WTC11 (cell line): ENCODE measurements at regions not wholly inside any gene's neighbourhood (a gene's known extent, or its start where the extent isn't known, plus 50 kb on each side); places are given as distances from the start of the nearest gene placed in this dataset.

Source experiments
- ATAC-seq: fragments of 200-7000 bp; cut with Tn5 transposase; 2 replicates; pipeline ENCODE4 v1.10.0; 2021; ENCODE audit warnings: mild to moderate bottlenecking, moderate library complexity
- CTCF ChIA-PET: fragments of 300-600 bp; sonication (Branson Sonifier 250); formaldehyde crosslinking; loops from one replicate; lab custom pipeline; 2021; ENCODE audit warnings: antibody characterized with exemption; lab: Charles Lee
- POLR2A ChIA-PET: fragments of 350-600 bp; sonication (Branson Sonifier 250); formaldehyde crosslinking; loops from one replicate; lab custom pipeline; 2021; ENCODE audit warnings: antibody characterized with exemption; lab: Charles Lee
- DNase-seq: peaks from one replicate; pipeline ENCODE4 v3.0.0; 2021; ENCODE audit warnings: low spot score
- H3K27ac Mint-ChIP-seq: 2 replicates; pipeline ENCODE4 v1.8.0; 2021; ENCODE audit warnings: mixed read lengths
- H3K27me3 Mint-ChIP-seq: 2 replicates; pipeline ENCODE4 v1.8.0; 2021; ENCODE audit warnings: low read depth, mild to moderate bottlenecking, moderate library complexity, mixed read lengths
- H3K36me3 Mint-ChIP-seq: 2 replicates; pipeline ENCODE4 v1.8.0; 2021; ENCODE audit warnings: mixed read lengths
- H3K4me1 Mint-ChIP-seq: 2 replicates; pipeline ENCODE4 v1.8.0; 2022; ENCODE audit warnings: mixed read lengths
- H3K4me3 Mint-ChIP-seq: 2 replicates; pipeline ENCODE4 v1.8.0; 2021; ENCODE audit warnings: mild to moderate bottlenecking, moderate library complexity, mixed read lengths
- H3K9me3 Mint-ChIP-seq: 2 replicates; pipeline ENCODE4 v1.8.0; 2021; ENCODE audit warnings: mixed read lengths
- CDX4 ChIP-seq: fragments of 250-450 bp; sonication (Bioruptor Pico); IDR thresholded peaks from 2 replicates; pipeline ENCODE4 v1.9.0; 2021; ENCODE audit warnings: moderate library complexity, mild to moderate bottlenecking, inconsistent platforms, borderline replicate concordance
- CTCF ChIP-seq: fragments of 200-600 bp; IDR thresholded peaks from 2 replicates; pipeline ENCODE4 v1.8.0; 2022; ENCODE audit warnings: antibody characterized with exemption
- ERG ChIP-seq: fragments of 250-450 bp; sonication (Bioruptor Pico); IDR thresholded peaks from 2 replicates; pipeline ENCODE4 v1.8.0; 2021; ENCODE audit warnings: mild to moderate bottlenecking
- FOXP4 ChIP-seq: sonication (generic); formaldehyde crosslinking; IDR thresholded peaks from 2 replicates; pipeline ENCODE4 v1.8.0; 2022; ENCODE audit warnings: mild to moderate bottlenecking, missing genetic modification reagents
- JAZF1 ChIP-seq: fragments of 250-450 bp; sonication (Bioruptor Pico); IDR thresholded peaks from 2 replicates; pipeline ENCODE4 v1.9.0; 2021; ENCODE audit warnings: moderate library complexity, mild to moderate bottlenecking, inconsistent platforms
- KAT7 ChIP-seq: sonication (generic); formaldehyde crosslinking; IDR thresholded peaks from 2 replicates; pipeline ENCODE4 v1.8.1; 2023; ENCODE audit warnings: missing genetic modification reagents, mild to moderate bottlenecking, borderline replicate concordance
- NFATC4 ChIP-seq: fragments of 250-450 bp; sonication (Bioruptor Pico); IDR thresholded peaks from 2 replicates; pipeline ENCODE4 v1.9.0; 2021; ENCODE audit warnings: mild to moderate bottlenecking
- NR1H2 ChIP-seq: sonication (generic); formaldehyde crosslinking; IDR thresholded peaks from 2 replicates; pipeline ENCODE4 v1.9.0; 2021; ENCODE audit warnings: mild to moderate bottlenecking, moderate library complexity, missing genetic modification reagents
- NR3C1 ChIP-seq: sonication (generic); formaldehyde crosslinking; conservative IDR thresholded peaks from 2 replicates; pipeline ENCODE4 v1.8.1; 2023; ENCODE audit warnings: low read depth, mild to moderate bottlenecking, missing genetic modification reagents
- RORB ChIP-seq: fragments of 250-450 bp; sonication (Bioruptor Pico); IDR thresholded peaks from 2 replicates; pipeline ENCODE4 v1.9.0; 2021; ENCODE audit warnings: mild to moderate bottlenecking
- SMAD3 ChIP-seq: sonication (generic); formaldehyde crosslinking; IDR thresholded peaks from 2 replicates; pipeline ENCODE4 v1.8.0; 2022; ENCODE audit warnings: missing genetic modification reagents, mild to moderate bottlenecking, borderline replicate concordance
- SMAD4 ChIP-seq: sonication (generic); formaldehyde crosslinking; IDR thresholded peaks from 2 replicates; pipeline ENCODE4 v1.8.0; 2022; ENCODE audit warnings: mild to moderate bottlenecking, missing genetic modification reagents
- SP1 ChIP-seq: sonication (generic); formaldehyde crosslinking; conservative IDR thresholded peaks from 2 replicates; pipeline ENCODE4 v1.8.1; 2022; ENCODE audit warnings: missing genetic modification reagents
- ZNF232 ChIP-seq: sonication (generic); formaldehyde crosslinking; IDR thresholded peaks from 2 replicates; pipeline ENCODE4 v1.8.0; 2022; ENCODE audit warnings: mild to moderate bottlenecking, missing genetic modification reagents
- ZNF396 ChIP-seq: fragments of 250-450 bp; sonication (Bioruptor Pico); IDR thresholded peaks from 2 replicates; pipeline ENCODE4 v1.8.0; 2021; ENCODE audit warnings: mild to moderate bottlenecking, moderate library complexity, borderline replicate concordance
- ZNF423 ChIP-seq: fragments of 250-450 bp; sonication (Bioruptor Pico); IDR thresholded peaks from 2 replicates; pipeline ENCODE4 v2.1.2; 2022; ENCODE audit warnings: mild to moderate bottlenecking, moderate library complexity
- ZNF532 ChIP-seq: fragments of 250-450 bp; sonication (Bioruptor Pico); IDR thresholded peaks from 2 replicates; pipeline ENCODE4 v1.9.0; 2021; ENCODE audit warnings: mild to moderate bottlenecking, borderline replicate concordance
- ZSCAN18 ChIP-seq: fragments of 250-450 bp; sonication (Bioruptor Pico); IDR thresholded peaks from 2 replicates; pipeline ENCODE4 v2.1.2; 2022; ENCODE audit warnings: mild to moderate bottlenecking, moderate library complexity

GRCh38 chr20:57795342-57795697 lies 85.5 kb upstream of the PMEPA1 start:
- Mint-ChIP-seq H3K9me3 (peaks cover 8% of the 10 kb centered on the region), H3K36me3 (no peaks in the 10 kb centered on the region), H3K4me1 (peaks cover 7% of the 10 kb centered on the region; the same call in 1 of the 2 replicates), H3K27ac (no peak overlapping the region), H3K4me3 (no peak overlapping the region), H3K27me3 (peaks cover 6% of the 10 kb centered on the region; the same call in 1 of the 2 replicates)
- ChIA-PET CTCF (no interaction called here), POLR2A (no interaction called here)
- TF ChIP-seq CTCF (no peak), ZNF423 (CRISPR knock-in tag) (no peak), RORB (no peak)
- DNase-seq = no peak
- ATAC-seq = no peak

- H3K4me1 Mint-ChIP-seq = peaks cover 7% of the 10 kb centered on the region; the same call in 1 of the 2 replicates
- H3K36me3 Mint-ChIP-seq = no peaks in the 10 kb centered on the region
- no peak for DNase-seq
- H3K27me3 Mint-ChIP-seq = peaks cover 6% of the 10 kb centered on the region; the same call in 1 of the 2 replicates
- ChIA-PET POLR2A (no interaction called here), CTCF (no interaction called here)
- no peak for ATAC-seq
- no peak overlapping the region for H3K27ac Mint-ChIP-seq
- H3K4me3 Mint-ChIP-seq = no peak overlapping the region
- TF ChIP-seq CDX4 (CRISPR knock-in tag) (no peak), NR3C1 (CRISPR knock-in tag) (no peak), ZNF396 (CRISPR knock-in tag) (no peak), NR1H2 (CRISPR knock-in tag) (no peak), KAT7 (CRISPR knock-in tag) (no peak), JAZF1 (CRISPR knock-in tag) (no peak), ZNF232 (no peak), ZNF532 (CRISPR knock-in tag) (no peak), FOXP4 (CRISPR knock-in tag) (no peak), SMAD3 (CRISPR knock-in tag) (no peak)
- H3K9me3 Mint-ChIP-seq = peaks cover 8% of the 10 kb centered on the region
Observed at GRCh38 chr20:57794600-57795341, 85.0 kb upstream of the PMEPA1 start.

- POLR2A ChIA-PET = no interaction called here
- TF ChIP-seq ERG (no peak), ZSCAN18 (CRISPR knock-in tag) (no peak), SMAD4 (CRISPR knock-in tag) (no peak), SP1 (CRISPR knock-in tag) (no peak), NFATC4 (no peak)
Observed at GRCh38 chr20:57794036-57794435, 84.2 kb upstream of the PMEPA1 start.

More at GRCh38 chr20:57794036-57794435, 84.2 kb upstream of the PMEPA1 start:
- H3K9me3 Mint-ChIP-seq = peaks cover 8% of the 10 kb centered on the region
- H3K36me3 Mint-ChIP-seq = no peaks in the 10 kb centered on the region
- ATAC-seq (no peak), DNase-seq (no peak)
- peaks cover 6% of the 10 kb centered on the region; the same call in 1 of the 2 replicates for H3K27me3 Mint-ChIP-seq
- CTCF ChIA-PET = no interaction called here
- no peak overlapping the region for H3K27ac Mint-ChIP-seq
- H3K4me3 Mint-ChIP-seq = no peak overlapping the region
- peaks cover 7% of the 10 kb centered on the region; the same call in 1 of the 2 replicates for H3K4me1 Mint-ChIP-seq
